HG03139 (cell line): ENCODE measurements at regions not wholly inside any gene's neighbourhood (a gene's known extent, or its start where the extent isn't known, plus 50 kb on each side); places are given as distances from the start of the nearest gene placed in this dataset.
"Not testable (repeated sequence)": the region's sequence is repeated elsewhere in the genome, so short reads cannot be mapped to it uniquely, and the experiment has no call there.

Experiments used
- ATAC-seq: cut with Tn5 transposase; IDR thresholded peaks from one replicate; pipeline ENCODE4 v1.9.1; 2021; ENCODE audit not compliant: unreplicated experiment

DNA sequence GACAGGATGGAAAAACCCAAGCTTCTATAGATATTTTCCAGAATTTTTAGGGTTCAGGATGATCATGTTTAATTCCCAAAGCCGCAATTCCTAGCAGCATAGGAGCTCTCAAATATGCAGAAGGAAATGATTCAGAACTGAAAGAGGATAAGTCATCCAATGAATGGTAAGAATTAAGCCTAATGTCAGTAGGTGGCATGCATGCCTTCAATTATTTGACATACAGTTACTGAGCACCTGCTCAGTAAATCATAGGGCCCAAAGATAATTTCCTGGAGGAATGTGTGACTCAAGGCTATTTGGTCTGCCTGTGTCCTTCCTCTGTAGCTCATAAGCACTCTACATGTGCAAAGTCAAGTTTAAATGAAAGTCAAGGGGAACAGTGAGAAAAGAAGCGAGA, 116.8 kb upstream of the SLC38A4 start:
- ATAC-seq, result no peak

DNA sequence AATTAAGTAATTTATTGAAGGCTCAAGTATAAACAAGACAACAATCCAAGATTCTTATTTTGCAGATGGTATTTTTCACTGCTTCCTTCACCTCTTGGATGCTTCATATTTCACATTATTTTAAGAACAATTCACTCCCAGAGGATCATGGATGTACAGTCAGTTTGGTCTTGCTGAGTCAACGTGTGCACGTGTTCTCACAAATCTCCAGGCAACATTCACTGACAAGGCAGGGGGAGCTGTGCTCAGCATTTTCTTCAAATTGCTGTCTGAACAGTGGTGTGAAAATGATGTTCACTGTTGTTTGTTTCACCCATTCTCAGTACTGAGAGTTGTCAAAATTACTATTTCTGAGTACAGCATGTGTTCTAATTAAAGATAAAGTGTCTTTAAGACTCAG, 118.3 kb upstream of the SLC38A4 start:
- no peak for ATAC-seq

DNA sequence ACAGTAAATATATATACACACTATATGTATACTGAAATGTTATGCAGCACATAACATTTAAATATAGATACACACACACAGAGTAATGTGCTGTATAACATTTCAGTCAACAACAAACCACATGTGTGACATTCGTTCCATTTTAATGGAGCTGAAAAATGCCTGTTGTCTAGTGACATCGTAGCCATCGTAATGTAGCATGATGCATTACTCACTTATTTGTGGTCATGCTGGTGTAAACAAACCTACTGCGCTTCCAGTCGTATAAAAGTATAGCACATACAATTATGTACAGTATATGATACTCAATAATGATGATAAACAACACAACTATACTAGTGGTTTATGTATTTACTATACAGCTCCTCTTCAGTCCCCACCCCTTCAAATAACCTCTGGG, 119.0 kb upstream of the SLC38A4 start:
- no peak for ATAC-seq

DNA sequence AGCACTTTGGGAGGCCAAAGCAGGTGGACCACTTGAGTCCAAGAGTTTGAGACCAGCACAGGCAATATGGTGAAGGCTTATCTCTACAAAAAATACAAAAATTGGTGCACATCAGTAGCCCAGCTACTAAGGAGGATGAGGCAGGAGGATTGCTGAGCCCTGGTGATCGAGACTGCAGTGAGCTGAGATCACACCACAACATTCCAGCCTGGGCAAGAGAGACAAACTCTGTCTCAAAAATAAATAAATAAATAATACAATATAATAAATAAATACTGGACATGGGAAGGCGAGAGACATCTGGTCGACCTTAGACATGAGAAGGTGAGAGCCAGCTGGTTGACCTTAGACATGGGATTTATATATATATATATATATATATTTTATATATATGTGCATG, 119.8 kb upstream of the SLC38A4 start:
- no peak for ATAC-seq

DNA sequence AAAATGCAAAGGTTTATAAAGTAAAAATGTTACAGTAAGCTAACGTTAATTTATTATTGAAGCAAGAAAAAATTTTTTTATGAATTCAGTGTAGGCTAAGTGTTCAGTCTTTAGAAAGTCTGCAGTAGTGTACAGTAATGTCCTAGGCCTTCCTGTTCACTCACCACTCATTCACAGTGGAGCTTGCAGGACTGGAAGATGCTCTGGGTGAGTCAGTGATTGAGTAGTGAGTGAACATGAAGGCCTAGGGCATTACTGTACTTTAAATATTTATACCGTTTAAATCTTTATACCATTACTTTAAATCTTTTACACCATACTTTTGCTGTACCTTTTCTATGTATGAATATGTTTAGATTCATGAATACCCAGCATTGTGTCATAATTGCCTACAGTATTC, 120.3 kb upstream of the SLC38A4 start:
- no peak for ATAC-seq

DNA sequence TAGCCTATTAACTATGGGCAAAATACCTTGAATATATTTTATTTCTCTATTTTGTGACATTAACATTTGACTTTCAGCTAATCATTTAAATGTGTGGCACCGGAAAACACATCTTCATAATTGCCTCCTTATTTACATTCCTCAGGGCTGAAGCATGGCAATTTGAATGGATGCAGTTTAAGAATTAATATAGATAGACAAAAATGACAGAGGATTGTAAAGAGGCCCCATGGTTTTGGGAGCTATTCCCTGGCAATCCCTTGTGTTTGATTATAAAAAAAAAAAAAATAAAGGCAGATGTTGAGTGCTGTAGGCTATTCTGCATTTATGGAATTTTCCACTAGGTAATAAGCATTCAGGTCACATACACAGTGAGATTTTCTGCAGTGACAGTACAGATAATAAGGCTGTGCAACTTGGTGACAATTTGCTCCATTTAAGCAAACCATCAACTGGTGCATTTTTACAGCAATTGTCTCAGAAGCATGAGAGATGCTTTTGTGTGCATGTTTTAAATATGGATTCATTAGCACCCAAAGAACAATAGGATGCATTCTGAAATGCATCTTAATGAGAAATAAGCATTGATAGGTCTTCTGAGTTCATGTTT, 123.2 kb upstream of the SLC38A4 start:
- no peak for ATAC-seq

DNA sequence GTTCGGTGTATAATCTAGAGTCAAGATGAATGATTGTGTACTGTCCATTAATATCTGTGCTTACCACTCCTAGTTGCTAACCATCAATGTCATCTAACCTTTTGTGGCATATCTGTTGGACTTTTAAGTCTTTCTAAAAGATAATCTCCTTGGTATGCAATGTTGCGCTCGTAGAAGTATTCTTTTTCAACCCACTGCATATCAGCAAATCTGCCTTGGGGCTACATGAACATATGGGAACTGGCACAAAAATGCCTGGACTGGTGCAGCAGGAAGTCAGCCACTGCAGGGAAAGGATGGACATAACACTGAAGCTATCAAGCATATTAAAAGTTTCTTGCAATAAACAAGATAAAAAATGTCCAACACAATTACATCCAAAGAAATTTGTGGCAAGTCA, 124.3 kb upstream of the SLC38A4 start:
- no peak for ATAC-seq

DNA sequence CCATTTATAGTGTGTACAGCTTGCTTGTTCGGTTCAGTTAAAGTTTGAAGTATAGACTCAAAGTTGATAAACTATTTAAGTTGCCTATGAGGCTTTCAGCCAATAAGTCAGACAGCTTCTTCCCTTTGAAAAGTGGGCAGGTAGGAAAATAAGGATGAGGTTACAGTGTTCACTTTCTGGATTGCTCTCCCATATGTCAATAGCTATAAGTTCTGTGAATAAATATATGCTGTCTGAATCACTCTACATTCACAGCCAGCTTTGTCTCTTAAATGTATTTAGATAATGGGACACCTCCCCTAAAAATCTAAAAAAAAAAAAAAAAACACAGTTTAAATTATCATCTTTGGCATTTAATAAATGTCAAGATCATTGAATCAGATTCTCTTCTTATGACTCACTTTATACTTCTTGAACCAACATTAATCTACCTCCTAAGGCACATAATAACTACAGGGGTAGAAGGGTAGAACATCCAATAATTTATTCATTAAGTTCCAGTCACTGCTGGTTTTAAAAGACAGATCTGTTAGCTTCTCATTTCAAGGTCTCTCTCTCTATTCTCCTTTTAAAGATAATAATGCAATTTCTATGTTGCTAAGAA, 126.4 kb upstream of the PCED1B start:
- ATAC-seq, result no peak

DNA sequence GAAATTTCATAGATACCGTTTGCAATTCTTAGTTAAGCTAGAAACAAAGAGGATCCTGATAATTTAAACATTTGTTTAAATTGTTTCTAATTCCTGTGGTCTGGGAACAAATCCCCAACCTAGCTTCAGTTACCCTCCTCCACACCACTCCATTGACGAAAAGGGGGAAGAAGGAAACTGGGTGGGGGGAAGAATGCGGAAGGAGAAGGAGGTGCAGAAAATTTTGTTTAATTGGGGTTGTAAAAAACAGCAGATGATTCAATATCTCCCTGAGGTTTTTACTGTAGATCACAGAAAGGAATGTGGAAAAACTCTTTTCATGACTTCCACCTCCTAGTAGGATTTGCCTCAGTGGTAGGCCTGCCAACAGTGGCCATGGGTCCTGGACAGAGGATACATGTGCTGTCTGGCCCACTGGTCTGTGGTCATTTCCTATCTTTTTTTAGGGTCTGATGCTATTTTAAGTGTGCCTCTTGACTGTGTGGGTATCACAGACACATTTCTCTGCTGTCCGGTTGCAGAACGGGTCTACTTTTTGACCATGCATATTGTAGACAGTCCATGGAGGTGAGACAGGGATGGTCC, 122.9 kb upstream of the PCED1B start:
- no peak for ATAC-seq

DNA sequence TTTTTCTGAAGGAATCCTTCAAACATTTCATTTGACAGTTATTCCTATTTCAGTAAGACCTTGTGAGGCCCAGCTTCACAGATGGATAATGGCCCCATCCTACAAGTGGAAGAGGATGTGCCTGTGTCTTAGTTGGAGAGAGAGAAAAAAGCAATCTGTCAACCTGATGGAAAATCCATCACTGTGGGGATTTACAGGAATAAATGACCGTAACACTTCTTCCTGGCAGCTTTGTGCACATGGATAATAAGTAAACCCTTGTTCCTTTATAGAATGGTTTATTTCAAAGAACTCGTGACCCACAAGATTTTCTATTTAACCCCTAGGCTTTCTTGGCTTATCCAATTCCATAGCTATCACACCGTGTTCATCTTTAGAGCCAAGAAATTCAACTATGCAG, 121.4 kb upstream of the PCED1B start:
- ATAC-seq, result no peak

DNA sequence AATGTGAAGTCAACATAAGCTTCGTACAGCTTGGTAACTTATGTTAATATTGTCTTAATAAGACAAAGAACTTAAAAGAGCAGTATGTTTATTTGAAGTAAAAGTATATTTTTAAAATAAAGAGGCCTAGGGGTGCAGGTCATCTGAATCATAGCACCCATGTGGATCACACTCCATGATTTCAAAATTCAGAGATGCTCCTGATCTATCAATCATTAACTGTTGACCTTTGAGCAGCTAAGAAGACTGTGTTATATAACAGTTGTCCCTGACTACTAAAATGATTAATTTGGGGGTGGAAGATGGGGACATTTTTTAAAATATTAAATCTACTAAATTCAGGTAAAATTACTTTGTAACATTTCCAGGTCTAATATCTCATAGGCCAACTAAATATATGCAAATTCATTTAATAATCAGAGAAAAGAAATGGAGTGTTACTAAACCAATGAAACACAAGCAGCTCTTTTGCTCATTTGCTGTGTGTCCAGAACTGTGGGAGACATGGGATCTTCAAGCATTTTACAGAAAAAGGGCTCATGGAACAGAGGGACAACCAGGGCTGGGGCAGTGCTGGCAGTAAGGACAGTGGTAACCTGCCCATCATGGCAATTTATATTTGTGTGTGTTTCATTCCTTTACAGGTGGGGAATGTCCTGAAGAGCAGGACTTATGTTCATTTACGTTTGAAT, 120.7 kb upstream of the PCED1B start:
- no peak for ATAC-seq

DNA sequence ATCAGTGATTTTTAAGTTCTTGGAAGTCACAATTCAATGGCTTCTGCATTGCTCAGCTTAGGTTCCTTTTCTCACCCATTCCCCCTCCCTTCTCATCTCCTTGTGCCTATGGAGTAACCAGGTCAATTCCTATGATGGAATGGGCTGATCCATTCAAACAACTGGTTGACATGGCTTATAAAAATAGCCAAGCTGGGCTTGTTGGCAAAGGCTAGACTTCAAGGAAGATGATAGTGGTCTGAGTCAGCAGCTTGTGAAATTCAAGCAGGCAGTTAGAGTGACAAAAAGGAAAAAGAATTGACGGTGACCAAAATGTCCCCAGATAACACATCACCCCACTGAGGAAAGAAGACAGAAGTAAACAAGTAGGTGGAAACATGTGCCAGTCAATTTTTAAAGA, 119.9 kb upstream of the PCED1B start:
- ATAC-seq, result no peak

DNA sequence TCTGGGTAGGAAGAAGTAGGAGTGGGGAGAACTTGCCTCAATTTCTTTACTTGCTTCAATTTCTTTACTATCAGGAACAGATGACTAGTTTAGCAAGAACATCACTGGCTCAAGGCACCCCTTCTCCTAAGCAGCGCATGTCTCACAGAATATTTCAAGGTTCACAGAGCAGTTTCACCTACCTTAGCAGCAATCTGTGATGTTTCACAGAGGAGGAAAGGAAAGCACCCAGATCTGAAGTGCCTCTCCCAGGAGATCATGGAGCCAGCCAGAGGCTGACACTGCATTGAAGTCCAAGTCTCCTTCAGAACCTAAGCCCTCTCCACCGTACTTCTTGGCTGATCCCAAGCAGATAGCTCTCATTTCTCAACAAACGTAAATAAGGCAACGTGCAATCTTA, 118.7 kb upstream of the PCED1B start:
- ATAC-seq, result no peak

DNA sequence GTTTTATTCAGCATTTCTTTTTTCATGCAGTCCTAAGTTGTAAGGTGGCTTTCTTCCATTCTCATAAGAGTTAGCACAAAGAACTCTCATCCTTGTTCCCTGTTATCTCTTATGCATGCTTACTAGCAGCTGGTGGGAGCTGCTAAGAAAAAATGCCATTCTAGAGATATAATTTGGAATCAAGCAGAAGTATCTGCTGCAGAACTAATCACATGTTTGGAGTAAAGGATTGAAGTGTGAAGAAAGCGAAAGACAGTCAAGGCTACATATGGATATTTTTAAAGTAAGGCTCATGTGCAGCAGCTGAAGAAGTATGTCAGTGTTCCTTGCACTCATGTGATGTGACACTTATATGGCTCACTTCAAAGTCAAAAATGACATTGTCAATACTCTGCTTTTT, 116.2 kb upstream of the PCED1B start:
- no peak for ATAC-seq

DNA sequence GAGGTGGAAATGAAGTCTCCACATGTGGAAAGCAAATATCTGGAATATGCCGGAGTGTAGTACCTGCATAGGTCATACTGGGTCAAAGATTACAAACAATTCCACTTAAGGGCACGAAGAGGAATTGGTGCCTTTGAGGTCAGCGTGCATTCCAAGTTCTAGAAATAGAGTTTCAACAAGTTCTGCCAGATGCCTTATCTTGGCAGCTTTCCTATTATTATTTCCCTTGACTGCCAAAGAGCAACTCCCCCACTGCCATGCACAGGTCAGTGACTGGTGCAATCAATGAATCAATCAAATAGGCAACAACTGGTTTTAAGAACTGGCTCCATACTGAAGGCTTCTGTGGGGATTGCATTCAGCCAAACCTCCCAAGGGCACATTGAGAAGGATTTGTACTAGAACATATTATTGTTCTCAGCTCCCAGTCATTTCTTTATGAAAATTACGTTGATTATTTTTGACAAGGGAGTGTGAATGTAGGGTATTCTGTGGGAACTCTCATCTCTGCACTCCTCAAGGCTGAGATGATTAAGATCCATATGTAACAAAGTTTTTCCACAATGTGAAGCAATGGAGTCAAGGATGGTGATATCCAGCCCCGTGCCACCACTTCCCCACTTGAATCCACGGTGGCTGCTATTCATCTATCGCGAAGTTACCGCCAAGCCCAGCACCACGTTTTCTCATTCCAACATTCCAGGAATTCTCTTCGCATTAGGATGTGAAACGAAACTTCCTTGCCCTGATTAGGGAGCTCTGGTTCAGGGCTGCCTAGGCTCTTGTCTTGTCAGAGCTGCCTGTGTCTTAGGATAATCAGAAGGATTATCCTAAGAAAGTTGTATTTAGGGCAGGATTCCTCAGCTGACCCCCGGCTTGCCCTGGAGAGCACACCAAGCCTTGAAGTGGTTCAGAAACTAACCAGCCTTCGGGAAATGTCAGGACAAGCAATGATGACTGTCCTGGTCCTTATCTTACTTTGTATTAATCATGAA, 115.1 kb upstream of the PCED1B start:
- no peak for ATAC-seq

DNA sequence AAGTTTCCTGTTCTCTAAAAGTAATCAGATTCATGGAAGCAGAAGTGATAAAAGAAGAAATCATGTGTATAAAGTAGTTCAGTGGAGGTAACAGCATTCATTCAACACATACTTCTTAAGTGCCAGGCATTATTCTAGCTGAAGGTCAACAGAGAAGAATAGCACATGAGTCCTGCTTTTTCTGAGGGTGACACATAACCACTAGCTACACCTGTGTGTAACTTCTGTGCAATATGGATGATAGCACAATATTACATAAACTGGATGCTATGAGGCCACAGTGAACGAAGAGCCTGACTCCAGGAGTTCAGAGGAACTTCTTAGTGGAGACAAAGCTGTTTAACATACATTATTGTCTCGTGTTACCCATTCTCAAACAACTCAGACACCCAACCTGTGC, 114.3 kb upstream of the PCED1B start:
- ATAC-seq, result no peak

DNA sequence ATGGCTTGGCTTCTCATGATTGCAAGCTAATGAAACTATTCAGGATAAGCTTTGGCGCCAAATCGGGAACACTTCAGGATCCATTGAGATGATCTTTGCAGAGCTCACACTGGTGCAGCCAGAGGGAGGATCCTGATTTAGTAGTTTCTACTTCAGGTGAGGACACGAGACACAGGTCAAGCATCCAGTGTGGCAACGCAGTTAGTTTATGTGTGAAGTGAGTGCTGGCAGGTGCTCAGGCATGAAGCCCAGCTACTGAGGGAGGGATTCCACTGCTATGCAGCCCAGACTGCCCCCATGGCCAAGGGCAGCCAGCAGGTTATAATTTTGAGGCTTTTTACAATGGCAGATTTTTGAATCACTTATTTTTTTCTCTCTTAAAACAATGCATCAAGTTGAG, 113.5 kb upstream of the PCED1B start:
- ATAC-seq, result no peak

DNA sequence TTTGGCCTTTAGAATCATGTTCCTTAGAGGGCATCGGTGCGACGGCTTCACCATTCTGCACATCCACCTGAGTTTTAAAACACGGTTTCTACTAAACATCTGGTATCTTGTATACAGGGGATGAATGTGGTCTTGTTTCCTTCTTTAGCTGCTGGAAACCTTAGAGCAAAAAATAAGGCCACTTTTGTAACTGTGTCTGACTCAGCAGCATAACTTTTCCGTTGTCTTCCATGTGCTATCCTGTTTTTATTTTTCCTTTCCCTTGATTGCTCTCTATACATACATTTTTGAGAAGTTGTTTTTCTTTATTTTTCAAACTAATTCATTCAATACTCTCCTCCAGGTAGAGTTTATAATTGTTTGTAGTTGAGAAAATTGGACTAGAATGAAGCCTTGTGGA, 108.8 kb upstream of the PCED1B start:
- ATAC-seq, result no peak

DNA sequence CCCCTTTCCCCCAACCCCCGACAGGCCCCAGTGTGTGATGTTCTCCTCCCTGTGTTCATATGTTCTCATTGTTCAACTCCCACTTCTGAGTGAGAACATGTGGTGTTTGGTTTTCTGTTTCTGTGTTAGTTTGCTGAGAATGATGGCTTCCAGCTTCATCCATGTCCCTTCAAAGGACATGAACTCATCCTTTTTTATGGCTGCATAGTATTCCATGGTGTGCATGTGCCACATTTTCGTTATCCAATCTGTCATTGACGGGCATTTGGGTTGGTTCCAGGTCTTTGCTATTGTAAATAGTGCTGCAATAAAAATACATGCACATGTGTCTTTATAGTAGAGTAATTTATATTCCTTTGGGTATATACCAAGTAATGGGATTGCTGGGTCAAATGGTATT, 105.5 kb upstream of the PCED1B start:
- ATAC-seq, result not testable (repeated sequence)

DNA sequence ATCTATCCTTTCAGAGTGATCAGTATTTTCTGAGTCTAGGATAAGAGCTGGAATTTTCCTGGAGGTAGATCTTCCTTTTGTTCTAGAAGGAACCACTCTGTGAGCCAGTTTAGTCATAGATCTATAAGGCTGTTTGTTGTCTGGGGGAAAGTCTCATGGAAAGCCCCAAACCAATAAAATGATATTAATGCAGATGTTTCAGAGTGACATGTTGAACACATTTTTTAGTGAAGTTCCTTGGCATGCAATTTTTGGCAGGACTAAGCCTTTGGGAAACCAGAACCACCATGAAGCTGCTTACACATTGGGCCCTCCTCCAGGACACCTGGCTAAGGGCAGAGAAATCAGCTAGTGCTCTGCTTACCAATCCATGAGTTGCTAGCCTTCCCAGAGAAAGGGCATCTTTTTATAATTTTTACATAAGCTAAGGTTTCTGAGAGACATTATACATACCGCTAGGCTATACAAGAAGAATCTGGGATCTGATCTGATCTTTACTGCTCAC, 101.5 kb upstream of the PCED1B start:
- no peak for ATAC-seq

DNA sequence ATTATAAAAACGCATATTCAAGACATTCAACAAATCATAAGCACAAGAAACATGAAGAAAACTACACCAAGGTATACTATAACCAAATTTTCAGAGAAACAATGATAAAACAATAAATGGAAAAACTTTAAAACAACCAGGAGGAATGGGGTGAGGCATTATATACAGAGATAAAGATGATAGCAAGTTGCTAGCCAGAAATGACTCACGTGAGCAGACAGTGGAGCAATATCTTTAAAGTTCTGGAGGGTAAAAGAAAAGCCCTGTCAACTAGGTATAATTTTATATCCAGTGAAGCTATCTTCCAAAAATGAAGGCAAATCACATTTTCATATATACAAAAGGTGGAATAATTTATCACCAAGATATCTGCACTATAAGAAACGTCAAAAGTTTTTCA, 97.8 kb upstream of the PCED1B start:
- no peak for ATAC-seq
